IMR-90 (cell line): ENCODE measurements at regions not wholly inside any gene's neighbourhood (a gene's known extent, or its start where the extent isn't known, plus 50 kb on each side); places are given as distances from the start of the nearest gene placed in this dataset.

Experiments
- ATAC-seq: fragments of 200-7000 bp; cut with Tn5 transposase; 2 replicates; pipeline ENCODE4 v1.9.1; 2020; ENCODE audit warnings: low read depth, mild to moderate bottlenecking, moderate library complexity
- BruUV-seq: library from RNA; stranded (reverse); fragments of 400-500 nt; replicated peaks from 2 replicates; lab custom pipeline; 2021; lab: Mats Ljungman, UMichigan
- CTCF ChIA-PET: fragments of 300-600 bp; formaldehyde crosslinking; extraction: SDS; loops from one replicate; lab custom pipeline; 2021; ENCODE audit warnings: antibody characterized with exemption; lab: Yijun Ruan, JAX
- POLR2A ChIA-PET: fragments of 300-600 bp; sonication (Branson Sonifier 250); formaldehyde crosslinking; loops from one replicate; lab custom pipeline; 2022; ENCODE audit warnings: antibody characterized with exemption; ENCODE audit not compliant: unreplicated experiment; lab: Charles Lee
- DNase-seq: peaks from one replicate; pipeline ENCODE4 v3.0.0; 2013
- H2AFZ ChIP-seq: replicated peaks from 2 replicates; pipeline ENCODE3; 2013; ENCODE audit warnings: low read length, mild to moderate bottlenecking; ENCODE audit not compliant: poor library complexity
- H2AK5ac ChIP-seq: 2 replicates; pipeline ENCODE4 v1.6.1; 2013; ENCODE audit warnings: low read depth, low read length, inconsistent platforms
- H2AK9ac ChIP-seq: replicated peaks from 2 replicates; pipeline ENCODE3; 2013; ENCODE audit warnings: mild to moderate bottlenecking, low read depth, low read length, moderate library complexity; ENCODE audit not compliant: poor library complexity
- H2BK120ac ChIP-seq: 2 replicates; pipeline ENCODE4 v1.6.1; 2013; ENCODE audit warnings: low read depth, low read length, inconsistent platforms
- H2BK15ac ChIP-seq: 3 replicates; pipeline ENCODE4 v1.6.1; 2013; ENCODE audit warnings: low read depth, low read length, inconsistent platforms
- H2BK20ac ChIP-seq: 2 replicates; pipeline ENCODE4 v1.6.1; 2013; ENCODE audit warnings: low read depth, mild to moderate bottlenecking, inconsistent platforms, low read length, moderate library complexity
- H2BK5ac ChIP-seq: 2 replicates; pipeline ENCODE4 v1.6.1; 2013; ENCODE audit warnings: mild to moderate bottlenecking, low read depth, low read length, inconsistent platforms; ENCODE audit not compliant: poor library complexity, severe bottlenecking
- H3K14ac ChIP-seq: replicated peaks from 2 replicates; pipeline ENCODE4 v1.6.1; 2013; ENCODE audit warnings: low read depth, low read length, inconsistent platforms
- H3K18ac ChIP-seq: 2 replicates; pipeline ENCODE4 v1.6.1; 2013; ENCODE audit warnings: low read depth, low read length, control low read depth
- H3K23ac ChIP-seq: 2 replicates; pipeline ENCODE4 v1.6.1; 2013; ENCODE audit warnings: low read depth, low read length, inconsistent platforms
- H3K27ac ChIP-seq: 2 replicates; pipeline ENCODE4 v1.5.1; 2013; ENCODE audit warnings: mild to moderate bottlenecking, control low read depth, low read length; ENCODE audit not compliant: insufficient read depth
- H3K27me3 ChIP-seq: 2 replicates; pipeline ENCODE4 v1.6.1; 2013; ENCODE audit warnings: low read length; ENCODE audit not compliant: control insufficient read depth, insufficient read depth
- H3K36me3 ChIP-seq: 2 replicates; pipeline ENCODE4 v1.6.1; 2013; ENCODE audit warnings: low read length, mixed read lengths; ENCODE audit not compliant: control insufficient read depth, insufficient read depth
- H3K4ac ChIP-seq: 2 replicates; pipeline ENCODE4 v1.6.1; 2013; ENCODE audit warnings: low read depth, low read length, inconsistent platforms
- H3K4me1 ChIP-seq: 2 replicates; pipeline ENCODE4 v1.6.1; 2013; ENCODE audit warnings: low read length, mixed read lengths; ENCODE audit not compliant: control insufficient read depth, insufficient read depth
- H3K4me2 ChIP-seq: 2 replicates; pipeline ENCODE4 v1.6.1; 2013; ENCODE audit warnings: low read depth, mild to moderate bottlenecking, control low read depth, low read length, moderate library complexity
- H3K4me3 ChIP-seq: 2 replicates; pipeline ENCODE4 v1.5.1; 2013; ENCODE audit warnings: low read depth, mild to moderate bottlenecking, control low read depth, low read length, moderate library complexity; ENCODE audit not compliant: insufficient read depth
- H3K56ac ChIP-seq: 2 replicates; pipeline ENCODE4 v1.6.1; 2013; ENCODE audit warnings: low read length, inconsistent platforms; ENCODE audit not compliant: insufficient read depth; ENCODE audit errors: extremely low read depth
- H3K79me1 ChIP-seq, 2 experiments: 2 replicates each; pipeline ENCODE4 v1.6.1; 2013; ENCODE audit warnings: low read length in 2 of 2, inconsistent platforms in 1 of 2, low read depth in 1 of 2
- H3K9ac ChIP-seq: 2 replicates; pipeline ENCODE4 v1.6.1; 2013; ENCODE audit warnings: low read depth, low read length, control low read depth
- H3K9me1 ChIP-seq: 2 replicates; pipeline ENCODE4 v1.6.1; 2013; ENCODE audit warnings: low read length, inconsistent platforms; ENCODE audit not compliant: insufficient read depth
- H3K9me3 ChIP-seq: 2 replicates; pipeline ENCODE4 v1.6.1; 2013; ENCODE audit warnings: low read length; ENCODE audit not compliant: control insufficient read depth, insufficient read depth
- H4K20me1 ChIP-seq: 2 replicates; pipeline ENCODE4 v1.6.1; 2013; ENCODE audit warnings: low read length, inconsistent platforms; ENCODE audit not compliant: insufficient read depth
- H4K5ac ChIP-seq: 2 replicates; pipeline ENCODE4 v1.6.1; 2013; ENCODE audit warnings: mild to moderate bottlenecking, low read depth, low read length, control low read depth
- H4K8ac ChIP-seq, 2 experiments: 2 replicates each; pipeline ENCODE4 v1.6.1; 2013; ENCODE audit warnings: low read depth in 2 of 2, low read length in 2 of 2, control low read depth in 1 of 2, inconsistent platforms in 1 of 2
- H4K91ac ChIP-seq: 2 replicates; pipeline ENCODE4 v1.6.1; 2013; ENCODE audit warnings: low read depth, low read length, inconsistent platforms; ENCODE audit not compliant: insufficient read depth
- BHLHE40 ChIP-seq: fragments of 150-350 bp; IDR thresholded peaks from 2 replicates; pipeline ENCODE4 v1.6.1; 2016; ENCODE audit warnings: mild to moderate bottlenecking, low read depth, low read length
- CEBPB ChIP-seq: IDR thresholded peaks from 2 replicates; pipeline ENCODE4 v1.6.1; 2012; ENCODE audit warnings: low read depth, low read length, improper control_type of control experiment
- CHD1 ChIP-seq: IDR thresholded peaks from 2 replicates; pipeline ENCODE4 v1.6.1; 2012; ENCODE audit warnings: low read depth, low read length, improper control_type of control experiment
- ELK1 ChIP-seq: fragments of 150-350 bp; IDR thresholded peaks from 2 replicates; pipeline ENCODE4 v1.6.1; 2016; ENCODE audit warnings: low read depth, mild to moderate bottlenecking, low read length, moderate library complexity, borderline replicate concordance
- FOS ChIP-seq: fragments of 150-350 bp; IDR thresholded peaks from 2 replicates; pipeline ENCODE4 v1.6.1; 2016; ENCODE audit warnings: low read depth, low read length
- MAFK ChIP-seq: IDR thresholded peaks from 2 replicates; pipeline ENCODE4 v1.6.1; 2012; ENCODE audit warnings: low read depth, low read length, improper control_type of control experiment
- MXI1 ChIP-seq: IDR thresholded peaks from 2 replicates; pipeline ENCODE4 v1.6.1; 2012; ENCODE audit warnings: low read depth, mild to moderate bottlenecking, low read length, moderate library complexity, borderline replicate concordance
- RAD21 ChIP-seq: IDR thresholded peaks from 2 replicates; pipeline ENCODE4 v1.6.1; 2012; ENCODE audit warnings: low read length, improper control_type of control experiment
- RCOR1 ChIP-seq: IDR thresholded peaks from 2 replicates; pipeline ENCODE4 v1.6.1; 2012; ENCODE audit warnings: mild to moderate bottlenecking, low read length, improper control_type of control experiment; ENCODE audit not compliant: insufficient replicate concordance
- SMC3 ChIP-seq: fragments of 150-350 bp; IDR thresholded peaks from 2 replicates; pipeline ENCODE4 v1.6.1; 2016; ENCODE audit warnings: low read depth, mild to moderate bottlenecking, antibody characterized with exemption, low read length, moderate library complexity
- USF2 ChIP-seq: fragments of 150-350 bp; IDR thresholded peaks from 2 replicates; pipeline ENCODE4 v1.6.1; 2017; ENCODE audit warnings: mild to moderate bottlenecking, antibody characterized with exemption, low read length, low read depth
- WGBS, 2 experiments: methylation state at CpG; one replicate each; pipeline versions ENCODE4 v1.1.5 to v1.1.7; 2013; ENCODE audit warnings: missing lambda C conversion rate in 2 of 2; ENCODE audit not compliant: insufficient read length in 1 of 2; ENCODE audit errors: extremely low coverage in 2 of 2; 5-methylcytosine and 5-hydroxymethylcytosine counted together
- dilution Hi-C: fragments of 300-500 bp; cut with HindIII; formaldehyde crosslinking; loops from one replicate; pipeline ENCODE4 v1.14.3; 2018; ENCODE audit warnings: low sequenced_read_pairs; ENCODE audit not compliant: unreplicated experiment
- in situ Hi-C: fragments of 300-500 bp; cut with MboI; formaldehyde crosslinking; loops from 3 replicates; pipeline ENCODE4 v1.14.3; 2019; ENCODE audit warnings: low sequenced_read_pairs, inconsistent platforms, mixed read lengths
- intact Hi-C: fragments of 100-400 bp; cut with micrococcal nuclease; formaldehyde crosslinking; loops from 2 replicates; pipeline ENCODE4 v1.10.0; 2022
- TF ChIP-seq, protein P1 (sequence below): conservative IDR thresholded peaks from 2 replicates; pipeline ENCODE4 v1.5.1; 2012; ENCODE audit warnings: mild to moderate bottlenecking, low read depth, low read length, improper control_type of control experiment

DNA sequence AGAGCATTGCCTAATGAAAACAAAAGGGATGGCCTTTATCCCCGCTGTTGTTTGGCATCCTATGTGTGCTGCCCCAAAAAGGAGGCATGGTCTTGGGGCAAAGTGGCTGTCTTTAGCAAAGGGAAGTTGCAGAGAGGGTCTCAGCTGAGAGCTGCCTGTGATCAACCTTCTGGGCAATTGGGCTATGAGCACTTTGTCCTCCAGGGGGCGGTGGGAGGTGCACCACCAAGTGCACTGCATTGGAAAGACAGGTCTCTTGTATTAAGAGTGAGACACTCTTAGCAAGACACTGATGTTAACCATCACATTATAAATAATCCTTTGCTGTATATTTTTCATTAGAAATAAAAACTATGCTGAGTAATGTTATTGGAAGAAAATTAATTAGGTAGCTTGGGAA, 314.8 kb downstream of the POM121L12 start:
- no peaks in the 10 kb centered on the region for H3K4me1 ChIP-seq
- no peak overlapping the region for H3K4me2 ChIP-seq
- H2AK5ac ChIP-seq, result no peak overlapping the region
- H3K23ac ChIP-seq, result no peak overlapping the region
- H3K4ac ChIP-seq, result no peak overlapping the region
- H3K56ac ChIP-seq, result no peak overlapping the region
- no peak overlapping the region for H2BK5ac ChIP-seq
- no peak overlapping the region for H2AK9ac ChIP-seq
- no TSS peak for BruUV-seq
- ATAC-seq (no peak), DNase-seq (no peak)
- dilution Hi-C loops (no loop called here), in situ Hi-C loops (no loop called here), intact Hi-C loops (no loop called here)
- no peak overlapping the region for H4K5ac ChIP-seq
- H3K14ac ChIP-seq, result no peak overlapping the region
- no peak overlapping the region for H2BK20ac ChIP-seq
- H2BK15ac ChIP-seq, result no peak overlapping the region
- H3K9me1 ChIP-seq, result no peaks in the 10 kb centered on the region
- H3K9me3 ChIP-seq, result peaks cover 8% of the 10 kb centered on the region; the same call in 1 of the 2 replicates
- H3K27ac ChIP-seq, result no peak overlapping the region
- H3K4me3 ChIP-seq, result no peak overlapping the region
- no peaks in the 10 kb centered on the region for H3K79me1 ChIP-seq
- H4K20me1 ChIP-seq, result no peaks in the 10 kb centered on the region
- no peak overlapping the region for H3K18ac ChIP-seq
- H2AFZ ChIP-seq, result no peak overlapping the region
- no peak overlapping the region for H4K91ac ChIP-seq
- no peaks in the 10 kb centered on the region for H3K36me3 ChIP-seq
- TF ChIP-seq BHLHE40 (no peak), MAFK (no peak), CEBPB (no peak), CHD1 (no peak), RAD21 (no peak), ELK1 (no peak), RCOR1 (no peak), FOS (no peak), USF2 (no peak), SMC3 (no peak), MXI1 (no peak)
- TF ChIP-seq, protein P1, sequence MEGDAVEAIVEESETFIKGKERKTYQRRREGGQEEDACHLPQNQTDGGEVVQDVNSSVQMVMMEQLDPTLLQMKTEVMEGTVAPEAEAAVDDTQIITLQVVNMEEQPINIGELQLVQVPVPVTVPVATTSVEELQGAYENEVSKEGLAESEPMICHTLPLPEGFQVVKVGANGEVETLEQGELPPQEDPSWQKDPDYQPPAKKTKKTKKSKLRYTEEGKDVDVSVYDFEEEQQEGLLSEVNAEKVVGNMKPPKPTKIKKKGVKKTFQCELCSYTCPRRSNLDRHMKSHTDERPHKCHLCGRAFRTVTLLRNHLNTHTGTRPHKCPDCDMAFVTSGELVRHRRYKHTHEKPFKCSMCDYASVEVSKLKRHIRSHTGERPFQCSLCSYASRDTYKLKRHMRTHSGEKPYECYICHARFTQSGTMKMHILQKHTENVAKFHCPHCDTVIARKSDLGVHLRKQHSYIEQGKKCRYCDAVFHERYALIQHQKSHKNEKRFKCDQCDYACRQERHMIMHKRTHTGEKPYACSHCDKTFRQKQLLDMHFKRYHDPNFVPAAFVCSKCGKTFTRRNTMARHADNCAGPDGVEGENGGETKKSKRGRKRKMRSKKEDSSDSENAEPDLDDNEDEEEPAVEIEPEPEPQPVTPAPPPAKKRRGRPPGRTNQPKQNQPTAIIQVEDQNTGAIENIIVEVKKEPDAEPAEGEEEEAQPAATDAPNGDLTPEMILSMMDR, result no peak
- no peak overlapping the region for H2BK120ac ChIP-seq
- POLR2A ChIA-PET, result no interaction called here
- WGBS, 2 experiments, result 17% methylated on average over 1 of the region's 2 CpGs; no CpG with 5 or more reads in 1 of the 2 experiments
- no peak overlapping the region for H4K8ac ChIP-seq
- CTCF ChIA-PET, result no interaction called here
- H3K27me3 ChIP-seq, result no peaks in the 10 kb centered on the region
- H3K9ac ChIP-seq, result no peak overlapping the region
